HG03571 (cell line): ENCODE measurements at regions not wholly inside any gene's neighbourhood (a gene's known extent, or its start where the extent isn't known, plus 50 kb on each side); places are given as distances from the start of the nearest gene placed in this dataset.

Experiments used
- ATAC-seq: cut with Tn5 transposase; IDR thresholded peaks from one replicate; pipeline ENCODE4 v1.9.1; 2021; ENCODE audit not compliant: unreplicated experiment

GRCh38 chr6:148652205-148652604 lies 94.6 kb upstream of the UST start:
- no peak for ATAC-seq

- ATAC-seq, result no peak
Observed at GRCh38 chr6:148653138-148653776, 93.6 kb upstream of the UST start.

- no peak for ATAC-seq
Observed at GRCh38 chr6:148657048-148657447, 89.8 kb upstream of the UST start.

GRCh38 chr6:148658681-148659430 lies 88.0 kb upstream of the UST start:
- ATAC-seq, result no peak

- no peak for ATAC-seq
Observed at GRCh38 chr6:148667395-148667794, 79.4 kb upstream of the UST start.

GRCh38 chr6:148671085-148671484 lies 75.7 kb upstream of the UST start:
- no peak for ATAC-seq

- no peak for ATAC-seq
Observed at GRCh38 chr6:148671952-148672351, 74.9 kb upstream of the UST start.

- no peak for ATAC-seq
Observed at GRCh38 chr6:148674306-148674705, 72.5 kb upstream of the UST start.

GRCh38 chr6:148677594-148678476 lies 69.0 kb upstream of the UST start:
- peak; percentile 84 for ATAC-seq

GRCh38 chr6:148678682-148679081 lies 68.1 kb upstream of the UST start:
- no peak for ATAC-seq

GRCh38 chr6:148681666-148682065 lies 65.2 kb upstream of the UST start:
- ATAC-seq, result no peak

GRCh38 chr6:148682252-148682651 lies 64.6 kb upstream of the UST start:
- no peak for ATAC-seq

- ATAC-seq, result no peak
Observed at GRCh38 chr6:148682990-148683389, 63.8 kb upstream of the UST start.

- ATAC-seq, result no peak
Observed at GRCh38 chr6:148689168-148689567, 57.7 kb upstream of the UST start.

GRCh38 chr6:148693882-148694484 lies 52.8 kb upstream of the UST start:
- peak; percentile 68 for ATAC-seq
